ENCODE measurements at regions not wholly inside any gene's neighbourhood (a gene's known extent, or its start where the extent isn't known, plus 50 kb on each side); places are given as distances from the start of the nearest gene placed in this dataset.

- H3K36me3 ChIP-seq = no peaks in the 10 kb centered on the region
- TF ChIP-seq EP300 (IDR thresholded peaks at IDR 0.05) = no peak
- TF ChIP-seq CTCF (IDR thresholded peaks at IDR 0.05) = no peak
- TF ChIP-seq POLR2A (IDR thresholded peaks at IDR 0.05) = no peak
- no peaks in the 10 kb centered on the region for H3K4me1 ChIP-seq (ENCODE audit: insufficient read depth)
- intact Hi-C loops (cut with DNase I) = no loop called here
- H3K27ac ChIP-seq = no peak overlapping the region
- WGBS, 3 donors = 69 to 82% (median 78%) methylated on average over 22 of the region's 22 CpGs
- no peaks in the 10 kb centered on the region for H3K9me3 ChIP-seq
- DNase-seq = peak in 1 of 5 donors; percentile 19
- H3K4me3 ChIP-seq = no peak overlapping the region
- no peaks in the 10 kb centered on the region for H3K27me3 ChIP-seq
These were observed 804.4 kb downstream of the BRD1 start for GRCh38 chr22:49023161-49023878.

GRCh38 chr22:49022816-49023160 is 804.9 kb downstream of the BRD1 start:
- Histone ChIP-seq H3K9me3 (no peaks in the 10 kb centered on the region), H3K27ac (no peak overlapping the region), H3K36me3 (no peaks in the 10 kb centered on the region), H3K27me3 (no peaks in the 10 kb centered on the region), H3K4me3 (no peak overlapping the region), H3K4me1 (ENCODE audit: insufficient read depth) (no peaks in the 10 kb centered on the region)
- TF ChIP-seq EP300 (IDR thresholded peaks at IDR 0.05) = no peak
- no peak for TF ChIP-seq CTCF (IDR thresholded peaks at IDR 0.05)
- TF ChIP-seq POLR2A (IDR thresholded peaks at IDR 0.05) = no peak
- intact Hi-C loops (cut with DNase I) = no loop called here
- DNase-seq = peak in 1 of 5 donors; percentile 17
- WGBS, 3 donors = 72 to 86% (median 79%) methylated on average over 3 to 4 of the region's 4 CpGs

- Histone ChIP-seq H3K27ac (no peak overlapping the region), H3K9me3 (no peaks in the 10 kb centered on the region), H3K36me3 (no peaks in the 10 kb centered on the region), H3K4me3 (no peak overlapping the region), H3K4me1 (ENCODE audit: insufficient read depth) (no peaks in the 10 kb centered on the region), H3K27me3 (no peaks in the 10 kb centered on the region)
- intact Hi-C loops (cut with DNase I) = no loop called here
- no peak for TF ChIP-seq POLR2A (IDR thresholded peaks at IDR 0.05)
- TF ChIP-seq CTCF (IDR thresholded peaks at IDR 0.05) = no peak
- TF ChIP-seq EP300 (IDR thresholded peaks at IDR 0.05) = no peak
- WGBS, 3 donors = 79 to 84% (median 82%) methylated on average over 23 of the region's 23 CpGs
- DNase-seq = peak in 1 of 5 donors; percentile 19
These were observed 805.5 kb downstream of the BRD1 start for GRCh38 chr22:49021926-49022815.

- no peaks in the 10 kb centered on the region for H3K9me3 ChIP-seq
- DNase-seq = peak in 1 of 5 donors; percentile 15
- TF ChIP-seq CTCF (IDR thresholded peaks at IDR 0.05) = no peak
- TF ChIP-seq POLR2A (IDR thresholded peaks at IDR 0.05) = no peak
- TF ChIP-seq EP300 (IDR thresholded peaks at IDR 0.05) = no peak
- H3K27ac ChIP-seq = no peak overlapping the region
- 88 to 93% (median 91%) methylated on average over 24 to 27 of the region's 27 CpGs for WGBS, 3 donors
- intact Hi-C loops (cut with DNase I) = no loop called here
- no peak overlapping the region for H3K4me3 ChIP-seq
- H3K27me3 ChIP-seq = no peaks in the 10 kb centered on the region
- H3K36me3 ChIP-seq = no peaks in the 10 kb centered on the region
- H3K4me1 ChIP-seq (ENCODE audit: insufficient read depth) = no peaks in the 10 kb centered on the region
These were observed 806.3 kb downstream of the BRD1 start for GRCh38 chr22:49021131-49021925.
